ENCODE measurements at regions not wholly inside any gene's neighbourhood (a gene's known extent, or its start where the extent isn't known, plus 50 kb on each side); places are given as distances from the start of the nearest gene placed in this dataset.
"Not testable (repeated sequence)": the region's sequence is repeated elsewhere in the genome, so short reads cannot be mapped to it uniquely, and the experiment has no call there.

DNA sequence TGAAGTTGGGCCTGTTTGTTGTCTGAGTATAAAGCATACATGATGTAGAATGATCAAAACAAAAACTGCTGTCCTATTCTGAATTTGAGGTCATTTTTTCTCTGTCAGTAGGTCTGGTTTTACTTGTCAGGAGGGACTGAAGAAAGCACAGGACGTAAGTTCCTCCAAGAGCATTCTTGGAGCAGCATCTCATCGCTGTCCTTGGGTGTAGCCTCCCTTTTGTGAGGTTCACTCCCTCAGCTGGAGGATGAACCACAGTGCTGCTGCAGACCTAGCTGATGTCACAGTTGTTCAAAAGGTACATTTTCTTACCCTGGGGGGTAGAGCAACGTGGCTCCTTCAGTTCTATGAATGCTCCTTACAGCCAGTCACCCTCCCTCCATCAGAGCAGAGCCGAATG, 490.0 kb upstream of the TBL1XR1 start:
- intact Hi-C loops (cut with micrococcal nuclease), result no loop called here

GRCh38 chr3:177688152-177688551, 490.9 kb upstream of the TBL1XR1 start:
- intact Hi-C loops (cut with micrococcal nuclease), result no loop called here

DNA sequence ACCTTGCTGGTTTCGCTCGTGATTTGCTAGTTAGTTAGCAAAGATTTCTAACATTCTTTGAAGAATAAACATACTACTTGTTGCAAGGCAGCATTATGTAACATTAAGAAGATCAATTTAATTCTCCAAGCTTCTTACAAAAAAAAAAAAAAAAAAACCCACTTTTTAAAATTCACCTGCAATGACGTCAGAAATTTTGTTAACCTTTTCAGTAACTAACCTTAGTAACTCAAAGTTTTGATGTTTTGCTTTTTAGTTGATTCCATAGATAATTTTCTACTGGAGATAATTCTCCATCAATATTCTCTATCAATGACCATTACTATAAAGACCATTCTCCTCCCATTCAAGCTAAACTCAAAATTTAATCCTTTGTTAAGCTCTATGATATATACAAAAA, 491.8 kb upstream of the TBL1XR1 start:
- intact Hi-C loops (cut with micrococcal nuclease), result no loop called here

DNA sequence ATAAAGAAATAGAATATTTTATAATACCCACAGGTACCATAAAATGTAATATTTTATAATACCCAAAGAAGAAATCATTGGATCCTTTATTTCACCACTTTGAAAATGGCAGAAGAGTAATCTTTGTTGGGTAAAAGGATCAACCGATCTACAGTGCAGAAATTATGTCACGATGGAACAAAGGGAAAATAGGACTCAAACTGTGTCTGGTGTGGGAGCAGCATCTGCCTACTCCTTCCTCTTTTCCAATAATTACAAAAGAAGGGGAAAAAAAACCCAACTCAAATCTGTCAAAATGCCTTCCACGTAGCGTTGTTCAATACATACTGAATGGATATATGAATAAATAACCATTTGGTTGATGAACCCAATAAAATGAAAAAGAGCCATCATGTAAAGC, 492.6 kb upstream of the TBL1XR1 start:
- intact Hi-C loops (cut with micrococcal nuclease), result no loop called here

DNA sequence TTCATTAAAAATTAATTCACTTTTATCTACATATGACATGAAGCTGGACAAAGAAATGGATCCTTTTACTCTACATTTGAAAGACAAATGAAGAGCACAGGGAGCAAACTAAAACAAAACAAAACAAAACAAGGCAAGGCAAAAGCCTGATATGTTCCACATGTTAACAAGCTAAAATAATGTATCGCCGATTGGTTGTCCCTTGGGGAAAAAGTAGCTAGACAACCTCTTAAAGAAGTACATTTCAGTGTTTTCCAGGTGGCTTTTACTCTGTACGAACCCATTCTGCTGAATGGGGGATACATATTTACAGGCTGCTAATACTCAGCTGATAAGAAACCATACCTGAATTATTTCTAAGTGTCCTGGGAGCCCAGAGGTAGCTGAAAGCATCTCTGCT, 493.0 kb upstream of the TBL1XR1 start:
- intact Hi-C loops (cut with micrococcal nuclease), result no loop called here

GRCh38 chr3:177692304-177692975, 495.2 kb upstream of the TBL1XR1 start:
- intact Hi-C loops (cut with micrococcal nuclease), result no loop called here

DNA sequence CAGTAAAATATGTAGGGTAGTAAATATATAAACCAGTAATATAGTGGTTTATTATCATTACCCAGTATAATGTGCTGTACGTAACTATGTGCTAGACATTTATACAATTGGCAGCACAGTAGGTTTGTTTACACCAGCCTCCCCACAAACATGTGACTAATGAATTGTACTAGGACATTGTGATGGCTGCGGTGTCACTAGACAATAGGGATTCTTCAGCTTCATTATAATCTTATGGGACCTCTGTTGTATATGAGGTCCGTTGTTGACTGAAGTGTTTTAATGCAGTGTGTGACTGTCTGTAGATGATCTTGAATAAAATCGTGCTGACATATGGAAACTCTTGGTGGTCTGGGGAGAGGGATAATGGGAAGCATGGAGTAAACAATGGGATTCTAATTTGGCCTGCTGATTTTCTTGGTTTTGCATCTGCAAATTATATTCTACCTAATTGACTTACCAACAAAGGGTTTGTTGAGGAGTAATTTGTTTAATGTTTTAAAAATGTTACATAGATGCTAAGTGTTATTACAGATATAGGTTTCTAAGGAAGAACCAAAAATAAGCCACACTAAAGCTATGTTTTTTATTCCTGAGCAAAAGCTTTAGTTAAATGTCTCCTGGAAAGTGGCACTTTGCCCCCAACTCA, 496.5 kb upstream of the TBL1XR1 start:
- intact Hi-C loops (cut with micrococcal nuclease), result no loop called here

- intact Hi-C loops (cut with micrococcal nuclease), result no loop called here
Measured at GRCh38 chr3:177694316-177694715, 497.0 kb upstream of the TBL1XR1 start.

DNA sequence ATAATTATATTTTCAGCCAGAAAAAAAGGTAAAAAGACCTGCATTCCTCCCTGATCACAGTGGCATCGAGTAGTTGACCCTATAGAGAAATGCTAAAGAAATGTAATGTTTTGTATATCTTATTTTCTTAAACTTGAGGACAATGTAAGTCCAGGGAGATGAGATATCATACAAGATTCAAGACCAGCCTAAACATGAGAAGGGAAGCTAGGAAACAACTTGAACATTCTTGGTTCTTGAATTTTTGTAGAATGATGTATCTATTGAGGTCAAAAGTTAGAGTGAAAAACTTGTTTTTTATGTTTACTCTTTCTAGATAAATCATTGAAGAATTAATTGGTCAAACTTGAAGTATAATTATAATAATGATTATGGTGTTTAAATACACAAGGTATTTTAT, 497.7 kb upstream of the TBL1XR1 start:
- intact Hi-C loops (cut with micrococcal nuclease), result no loop called here

- intact Hi-C loops (cut with micrococcal nuclease), result no loop called here
Measured at GRCh38 chr3:177700117-177700516, 502.8 kb upstream of the TBL1XR1 start.

DNA sequence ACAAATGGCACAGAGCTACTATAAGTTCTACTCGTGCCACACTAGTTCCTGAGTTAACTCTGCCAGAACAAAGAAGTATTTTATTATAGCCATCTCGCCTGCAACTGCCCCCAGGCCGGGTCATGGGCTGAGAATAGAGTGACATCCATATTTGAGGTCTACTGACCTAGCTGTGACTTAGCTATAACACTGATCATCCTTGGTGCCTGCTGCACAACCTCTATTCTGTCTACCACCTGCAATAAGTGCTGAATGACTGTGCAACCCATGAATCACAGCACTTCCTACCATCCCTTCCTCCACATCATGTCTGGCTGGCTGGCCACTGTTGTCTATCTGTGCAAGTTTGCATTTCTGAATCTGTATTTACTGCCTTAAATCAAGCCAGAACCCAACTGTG, 506.5 kb upstream of the TBL1XR1 start:
- intact Hi-C loops (cut with micrococcal nuclease), result no loop called here

GRCh38 chr3:177705976-177706823, 508.9 kb upstream of the TBL1XR1 start:
- intact Hi-C loops (cut with micrococcal nuclease), result no loop called here

GRCh38 chr3:177709470-177709869, 512.2 kb upstream of the TBL1XR1 start:
- intact Hi-C loops (cut with micrococcal nuclease), result not testable (repeated sequence)

GRCh38 chr3:177710506-177710905, 513.2 kb upstream of the TBL1XR1 start:
- intact Hi-C loops (cut with micrococcal nuclease), result no loop called here

GRCh38 chr3:177711637-177712036, 514.4 kb upstream of the TBL1XR1 start:
- intact Hi-C loops (cut with micrococcal nuclease), result no loop called here

GRCh38 chr3:177713928-177714900, 516.9 kb upstream of the TBL1XR1 start:
- intact Hi-C loops (cut with micrococcal nuclease), result no loop called here

DNA sequence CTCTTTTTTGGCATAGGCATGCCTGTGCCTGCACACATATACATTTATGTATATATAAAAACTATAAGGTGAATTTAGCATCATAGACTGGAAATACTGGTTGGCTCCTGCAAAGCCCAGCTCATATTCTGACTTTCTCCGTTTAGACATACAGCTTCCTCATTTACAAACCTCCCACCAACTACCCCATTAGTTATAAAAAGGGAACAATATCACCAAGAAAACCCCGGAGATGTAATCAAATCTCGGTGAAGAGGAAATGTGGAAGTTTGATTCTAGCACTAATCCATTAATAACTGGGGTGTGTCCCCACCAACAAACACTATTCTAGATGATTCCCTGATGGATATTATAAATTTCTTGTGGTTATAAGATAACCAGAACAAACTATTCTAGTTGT, 517.7 kb upstream of the TBL1XR1 start:
- intact Hi-C loops (cut with micrococcal nuclease), result no loop called here

- intact Hi-C loops (cut with micrococcal nuclease), result no loop called here
Measured at GRCh38 chr3:177715980-177716379, 518.7 kb upstream of the TBL1XR1 start.

GRCh38 chr3:177720927-177721326, 523.6 kb upstream of the TBL1XR1 start:
- intact Hi-C loops (cut with micrococcal nuclease), result not testable (repeated sequence)

GRCh38 chr3:177721864-177722785, 524.8 kb upstream of the TBL1XR1 start:
- intact Hi-C loops (cut with micrococcal nuclease), result no loop called here
